ENCODE measurements at regions not wholly inside any gene's neighbourhood (a gene's known extent, or its start where the extent isn't known, plus 50 kb on each side); places are given as distances from the start of the nearest gene placed in this dataset.
A peak's percentile ranks its signal among the peaks of the same experiment; 100 is the strongest.

- H3K27ac ChIP-seq (ENCODE audit: low read depth, low read length) = no peak overlapping the region
- no peak overlapping the region for H3K4me3 ChIP-seq (ENCODE audit: low read length)
- H3K27me3 ChIP-seq (ENCODE audit: control insufficient read depth, insufficient read depth, low read length, poor library complexity, severe bottlenecking) = no peaks in the 10 kb centered on the region
- H3K9me3 ChIP-seq (ENCODE audit: control insufficient read depth, low read length) = no peaks in the 10 kb centered on the region
- Mint-ChIP-seq H3K36me3 (ENCODE audit: low read depth) (no peaks in the 10 kb centered on the region), H3K27me3 (ENCODE audit: insufficient read depth) (no peaks in the 10 kb centered on the region), H3K9me3 (peaks cover 2% of the 10 kb centered on the region), H3K4me3 (no peak overlapping the region), H3K27ac (no peak overlapping the region), H3K4me1 (no peaks in the 10 kb centered on the region)
- no peaks in the 10 kb centered on the region for H3K4me1 ChIP-seq (ENCODE audit: control insufficient read depth, insufficient read depth, low read length)
- DNase-seq = no peak
- H3K9ac ChIP-seq (ENCODE audit: extremely low read depth, low read length, poor library complexity, severe bottlenecking) = no peak overlapping the region
- no peaks in the 10 kb centered on the region for H3K36me3 ChIP-seq (ENCODE audit: control insufficient read depth, insufficient read depth, low read length)
- no peak for TF ChIP-seq CTCF (conservative IDR thresholded peaks at IDR 0.05)
Measured at GRCh38 chr4:63742882-63743281, 666.4 kb downstream of the TECRL start.

DNA sequence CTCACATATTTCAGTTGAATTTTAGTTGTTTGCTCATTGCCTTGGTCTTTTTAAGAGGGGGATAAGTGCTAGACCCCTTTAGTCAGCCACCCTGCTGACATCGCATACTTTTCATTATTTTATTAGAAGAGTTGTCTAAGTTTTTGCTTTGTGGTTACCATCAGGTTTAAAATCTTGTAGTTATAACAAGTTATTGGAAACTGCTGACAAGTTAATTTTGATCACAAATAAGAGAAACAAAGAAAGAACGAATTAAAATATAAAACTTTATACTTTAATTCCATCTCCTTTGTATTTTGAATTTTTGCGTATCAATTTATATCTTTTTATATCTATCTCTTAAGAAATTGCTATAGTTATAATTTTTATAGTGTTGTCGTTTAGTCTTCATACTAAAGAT is 679.7 kb downstream of the TECRL start:
- Histone ChIP-seq H3K27ac (ENCODE audit: low read depth, low read length) (no peak overlapping the region), H3K9ac (ENCODE audit: extremely low read depth, low read length, poor library complexity, severe bottlenecking) (no peak overlapping the region), H3K27me3 (ENCODE audit: control insufficient read depth, insufficient read depth, low read length, poor library complexity, severe bottlenecking) (no peaks in the 10 kb centered on the region), H3K4me1 (ENCODE audit: control insufficient read depth, insufficient read depth, low read length) (peaks cover 4% of the 10 kb centered on the region), H3K36me3 (ENCODE audit: control insufficient read depth, insufficient read depth, low read length) (no peaks in the 10 kb centered on the region), H3K9me3 (ENCODE audit: control insufficient read depth, low read length) (no peaks in the 10 kb centered on the region), H3K4me3 (ENCODE audit: low read length) (no peak overlapping the region)
- Mint-ChIP-seq H3K27ac (no peak overlapping the region), H3K4me1 (peaks cover 12% of the 10 kb centered on the region), H3K9me3 (no peaks in the 10 kb centered on the region), H3K27me3 (ENCODE audit: insufficient read depth) (no peaks in the 10 kb centered on the region), H3K4me3 (no peak overlapping the region), H3K36me3 (ENCODE audit: low read depth) (no peaks in the 10 kb centered on the region)
- DNase-seq = no peak
- 89% methylated on average over 1 of the region's 4 CpGs; no CpG with 5 or more reads in 1 of the 2 experiments for WGBS, 2 experiments (ENCODE audit: insufficient coverage in 1 of 2, insufficient read length in 1 of 2)
- TF ChIP-seq CTCF (conservative IDR thresholded peaks at IDR 0.05) = no peak

DNA sequence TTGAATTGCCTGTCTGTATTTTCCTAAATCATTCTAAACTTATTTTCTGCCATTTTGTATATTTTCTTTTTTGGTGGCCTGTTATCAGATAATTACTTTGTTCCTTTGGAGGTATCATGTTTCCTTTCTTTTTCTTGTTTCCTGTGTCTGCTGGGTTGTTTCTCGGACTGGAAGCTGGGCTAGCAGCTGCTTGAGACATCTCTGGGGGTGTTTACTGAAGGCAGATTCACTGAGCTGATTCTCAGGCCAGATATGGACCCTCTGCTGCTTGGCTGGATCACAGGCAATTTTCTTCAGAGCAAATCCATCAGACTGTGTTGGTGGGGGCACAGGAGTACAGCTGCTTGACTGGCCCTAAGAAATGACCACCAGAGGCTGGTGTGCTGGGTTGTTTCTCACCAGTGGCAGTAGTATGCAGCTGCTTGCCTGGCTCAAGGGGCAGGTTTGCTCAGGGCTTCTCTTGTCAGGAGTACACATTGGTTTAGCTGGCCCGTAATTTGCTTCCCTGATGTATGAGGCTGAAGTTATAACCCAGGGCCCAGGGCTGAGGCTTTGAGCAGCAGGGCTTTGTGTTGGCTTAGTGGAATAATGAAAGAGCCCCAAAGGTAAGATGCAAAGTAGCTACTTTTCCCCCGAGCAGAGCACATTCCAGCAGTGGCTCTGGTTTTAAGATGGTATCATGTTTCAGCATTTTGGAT is 680.6 kb downstream of the TECRL start:
- H3K27me3 Mint-ChIP-seq (ENCODE audit: insufficient read depth) = no peaks in the 10 kb centered on the region
- H3K36me3 Mint-ChIP-seq (ENCODE audit: low read depth) = no peaks in the 10 kb centered on the region
- no peak overlapping the region for H3K9ac ChIP-seq (ENCODE audit: extremely low read depth, low read length, poor library complexity, severe bottlenecking)
- H3K4me1 Mint-ChIP-seq = peaks cover 12% of the 10 kb centered on the region
- H3K4me1 ChIP-seq (ENCODE audit: control insufficient read depth, insufficient read depth, low read length) = peaks cover 4% of the 10 kb centered on the region
- peak; percentile 28 for TF ChIP-seq CTCF (conservative IDR thresholded peaks at IDR 0.05)
- H3K4me3 ChIP-seq (ENCODE audit: low read length) = no peak overlapping the region
- H3K36me3 ChIP-seq (ENCODE audit: control insufficient read depth, insufficient read depth, low read length) = no peaks in the 10 kb centered on the region
- no peaks in the 10 kb centered on the region for H3K9me3 Mint-ChIP-seq
- no peaks in the 10 kb centered on the region for H3K27me3 ChIP-seq (ENCODE audit: control insufficient read depth, insufficient read depth, low read length, poor library complexity, severe bottlenecking)
- peak; percentile 70 for DNase-seq
- H3K27ac ChIP-seq (ENCODE audit: low read depth, low read length) = peak overlapping the region; percentile 29
- 76 to 100% methylated on average over 1 to 3 of the region's 3 CpGs for WGBS, 2 experiments (ENCODE audit: insufficient coverage in 1 of 2, insufficient read length in 1 of 2)
- peak overlapping the region; percentile 53 for H3K27ac Mint-ChIP-seq
- H3K9me3 ChIP-seq (ENCODE audit: control insufficient read depth, low read length) = no peaks in the 10 kb centered on the region
- no peak overlapping the region for H3K4me3 Mint-ChIP-seq
